Breast epithelium (tissue), 3 donors: ENCODE measurements at regions not wholly inside any gene's neighbourhood (a gene's known extent, or its start where the extent isn't known, plus 50 kb on each side); places are given as distances from the start of the nearest gene placed in this dataset.

Experiments used
- POLR2A ChIP-seq: fragments of 450-650 bp; IDR thresholded peaks from one replicate; pipeline ENCODE4 v1.6.1; 2016; ENCODE audit warnings: antibody characterized with exemption, mild to moderate bottlenecking, moderate library complexity
- TF ChIP-seq, protein P1 (sequence below), 3 donors: fragments of 450-650 bp; IDR thresholded peaks; one replicate each; pipeline ENCODE4 v1.5.1; 2016 to 2017; ENCODE audit warnings: antibody characterized with exemption in 3 of 3, mild to moderate bottlenecking in 3 of 3, moderate library complexity in 3 of 3

- TF ChIP-seq, protein P1, sequence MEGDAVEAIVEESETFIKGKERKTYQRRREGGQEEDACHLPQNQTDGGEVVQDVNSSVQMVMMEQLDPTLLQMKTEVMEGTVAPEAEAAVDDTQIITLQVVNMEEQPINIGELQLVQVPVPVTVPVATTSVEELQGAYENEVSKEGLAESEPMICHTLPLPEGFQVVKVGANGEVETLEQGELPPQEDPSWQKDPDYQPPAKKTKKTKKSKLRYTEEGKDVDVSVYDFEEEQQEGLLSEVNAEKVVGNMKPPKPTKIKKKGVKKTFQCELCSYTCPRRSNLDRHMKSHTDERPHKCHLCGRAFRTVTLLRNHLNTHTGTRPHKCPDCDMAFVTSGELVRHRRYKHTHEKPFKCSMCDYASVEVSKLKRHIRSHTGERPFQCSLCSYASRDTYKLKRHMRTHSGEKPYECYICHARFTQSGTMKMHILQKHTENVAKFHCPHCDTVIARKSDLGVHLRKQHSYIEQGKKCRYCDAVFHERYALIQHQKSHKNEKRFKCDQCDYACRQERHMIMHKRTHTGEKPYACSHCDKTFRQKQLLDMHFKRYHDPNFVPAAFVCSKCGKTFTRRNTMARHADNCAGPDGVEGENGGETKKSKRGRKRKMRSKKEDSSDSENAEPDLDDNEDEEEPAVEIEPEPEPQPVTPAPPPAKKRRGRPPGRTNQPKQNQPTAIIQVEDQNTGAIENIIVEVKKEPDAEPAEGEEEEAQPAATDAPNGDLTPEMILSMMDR (IDR thresholded peaks at IDR 0.05) = no peak
- no peak for TF ChIP-seq POLR2A
Measured at GRCh38 chr5:4570047-4570995, 569.8 kb upstream of the ADAMTS16 start.
